ENCODE measurements at regions not wholly inside any gene's neighbourhood (a gene's known extent, or its start where the extent isn't known, plus 50 kb on each side); places are given as distances from the start of the nearest gene placed in this dataset.

DNA sequence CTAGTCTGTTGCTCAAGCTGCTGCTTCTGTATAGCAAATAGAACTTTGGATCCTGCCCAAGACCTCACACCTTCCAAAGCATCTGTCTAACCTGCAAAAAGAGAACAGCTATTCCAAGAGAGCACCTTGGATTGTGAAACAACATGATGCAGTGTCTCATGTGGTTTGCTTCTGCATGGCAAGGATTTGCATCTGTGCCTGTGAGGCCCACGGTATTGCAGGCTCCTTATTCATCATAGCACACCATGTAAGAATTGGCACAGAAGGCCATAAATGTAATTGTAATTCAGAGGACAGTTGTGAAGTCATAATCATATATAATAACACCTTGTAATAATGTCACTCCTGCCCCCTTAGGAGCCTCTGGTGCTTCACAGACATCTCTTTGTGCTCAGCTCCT lies 147.1 kb downstream of the ZNF674 start:
- no peaks in the 10 kb centered on the region for H3K36me3 Mint-ChIP-seq (ENCODE audit: low read depth)
- CTCF ChIA-PET: interaction anchor here (0.6 to 1.3 kb wide), 2 partner anchors 10 to 108 kb away, joined by 3 to 5 read pairs; no protein-coding TSS in a partner anchor
- intact Hi-C loops (cut with micrococcal nuclease): no loop called here
- no peak for DNase-seq
- H3K27ac Mint-ChIP-seq: no peak overlapping the region
- H3K27me3 Mint-ChIP-seq (ENCODE audit: low read depth): no peaks in the 10 kb centered on the region
- H3K4me1 Mint-ChIP-seq (ENCODE audit: low read depth): no peaks in the 10 kb centered on the region
- H3K4me3 Mint-ChIP-seq: no peak overlapping the region
- no peaks in the 10 kb centered on the region for H3K9me3 Mint-ChIP-seq

DNA sequence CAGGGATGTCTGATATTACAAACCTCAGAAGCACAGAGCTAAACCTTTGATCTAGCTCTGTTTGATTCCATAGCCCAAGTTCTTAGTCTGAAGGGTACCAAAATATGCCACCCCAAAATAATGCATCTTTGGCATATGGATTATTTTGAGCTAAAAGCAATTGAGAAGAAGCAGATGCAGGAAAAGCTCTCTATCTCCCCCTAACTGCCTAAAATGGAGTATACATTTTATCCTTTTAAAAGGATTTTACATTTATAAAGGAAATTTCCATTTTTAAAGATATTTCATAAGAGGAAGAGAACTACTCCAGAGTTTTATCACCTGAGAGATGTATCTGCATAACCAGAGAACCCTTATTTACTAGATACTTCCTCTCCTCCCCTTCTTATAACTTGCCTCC lies 158.7 kb downstream of the ZNF674 start:
- no peak for DNase-seq
- Mint-ChIP-seq H3K4me1 (ENCODE audit: low read depth) (no peaks in the 10 kb centered on the region), H3K4me3 (no peak overlapping the region), H3K9me3 (peaks cover 5% of the 10 kb centered on the region), H3K27ac (no peak overlapping the region), H3K36me3 (ENCODE audit: low read depth) (no peaks in the 10 kb centered on the region), H3K27me3 (ENCODE audit: low read depth) (peaks cover 2% of the 10 kb centered on the region)
- CTCF ChIA-PET: interaction anchor here (0.7 to 1.9 kb wide), 4 partner anchors 11 to 471 kb away, joined by 3 to 12 read pairs (median 6); no protein-coding TSS in a partner anchor
- intact Hi-C loops (cut with micrococcal nuclease): loop anchor here (10.0 kb wide), 1 partner anchor 408 kb away; no protein-coding TSS in a partner anchor

DNA sequence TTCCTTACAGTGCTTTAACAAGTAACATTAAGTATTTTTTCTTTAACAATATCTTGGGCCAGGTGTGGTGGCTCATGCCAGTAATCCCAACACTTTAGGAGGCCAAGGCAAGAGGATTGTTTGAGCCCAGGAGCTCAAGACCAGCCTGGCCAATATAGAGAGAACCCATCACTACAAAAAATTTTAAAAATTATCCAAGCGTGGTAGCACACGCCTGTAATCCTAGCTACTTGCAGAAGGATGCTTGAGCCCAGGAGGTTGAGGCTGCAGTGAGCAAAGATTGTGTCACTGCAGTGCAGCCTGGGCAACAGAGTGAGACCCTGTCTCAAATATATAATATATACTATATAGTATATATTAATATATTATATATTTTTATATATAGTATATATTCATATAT lies 162.2 kb downstream of the ZNF674 start:
- DNase-seq: no peak
- no peaks in the 10 kb centered on the region for H3K4me1 Mint-ChIP-seq (ENCODE audit: low read depth)
- no peaks in the 10 kb centered on the region for H3K36me3 Mint-ChIP-seq (ENCODE audit: low read depth)
- H3K27ac Mint-ChIP-seq: no peak overlapping the region
- CTCF ChIA-PET: no interaction called here
- no peak overlapping the region for H3K4me3 Mint-ChIP-seq
- H3K27me3 Mint-ChIP-seq (ENCODE audit: low read depth): peaks cover 2% of the 10 kb centered on the region
- intact Hi-C loops (cut with micrococcal nuclease): loop anchor here (5.0 to 10.0 kb wide), 2 partner anchors 259 to 412 kb away; no protein-coding TSS in a partner anchor
- no peaks in the 10 kb centered on the region for H3K9me3 Mint-ChIP-seq

DNA sequence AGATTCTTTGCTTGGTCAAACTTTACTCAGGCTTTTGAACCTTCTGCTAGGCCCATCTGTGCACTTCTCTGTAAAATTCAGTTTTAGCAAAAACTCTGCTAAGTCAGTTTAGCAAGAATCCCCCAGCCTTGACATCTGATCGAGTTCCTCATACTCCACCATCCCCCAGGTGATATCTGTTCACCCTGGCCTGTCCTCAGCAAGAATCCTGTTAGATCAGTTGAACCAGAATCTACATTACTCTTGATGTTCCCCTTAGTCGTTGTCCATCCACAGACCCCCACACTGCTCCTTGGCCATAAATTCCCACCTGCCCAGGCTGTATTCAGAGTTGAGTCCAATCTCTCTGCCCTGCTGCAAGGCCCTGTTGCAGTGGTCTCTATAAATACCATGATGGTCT lies 162.6 kb downstream of the ZNF674 start:
- CTCF ChIA-PET: no interaction called here
- intact Hi-C loops (cut with micrococcal nuclease): loop anchor here (5.0 to 10.0 kb wide), 2 partner anchors 260 to 412 kb away; no protein-coding TSS in a partner anchor
- DNase-seq: no peak
- H3K36me3 Mint-ChIP-seq (ENCODE audit: low read depth): no peaks in the 10 kb centered on the region
- no peaks in the 10 kb centered on the region for H3K4me1 Mint-ChIP-seq (ENCODE audit: low read depth)
- H3K4me3 Mint-ChIP-seq: no peak overlapping the region
- peaks cover 1% of the 10 kb centered on the region for H3K27me3 Mint-ChIP-seq (ENCODE audit: low read depth)
- H3K9me3 Mint-ChIP-seq: no peaks in the 10 kb centered on the region
- H3K27ac Mint-ChIP-seq: no peak overlapping the region

DNA sequence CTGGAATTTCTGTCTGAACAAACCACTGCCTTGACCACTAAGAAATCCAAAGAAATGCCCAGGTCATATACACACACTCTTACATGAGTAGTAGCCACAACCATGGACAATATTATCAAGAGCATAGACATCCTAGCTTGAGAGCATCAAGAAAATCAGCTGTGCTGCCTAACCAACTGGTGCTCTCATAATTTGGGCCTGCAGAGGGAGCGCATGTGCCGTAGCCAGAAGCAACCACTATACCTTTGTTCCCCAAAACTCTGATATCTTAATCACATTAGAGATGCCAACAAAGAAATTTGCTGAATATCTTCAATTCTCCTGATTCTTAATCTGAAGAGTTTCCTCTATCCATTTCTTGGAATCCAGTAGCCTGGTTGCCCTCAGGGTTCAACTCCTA lies 163.6 kb downstream of the ZNF674 start:
- Mint-ChIP-seq H3K27me3 (ENCODE audit: low read depth) (no peaks in the 10 kb centered on the region), H3K9me3 (no peaks in the 10 kb centered on the region), H3K4me3 (no peak overlapping the region), H3K36me3 (ENCODE audit: low read depth) (no peaks in the 10 kb centered on the region), H3K4me1 (ENCODE audit: low read depth) (no peaks in the 10 kb centered on the region), H3K27ac (no peak overlapping the region)
- DNase-seq: peak; percentile 58
- CTCF ChIA-PET: interaction anchor here (0.8 to 1.8 kb wide), 2 partner anchors 24 to 27 kb away, joined by 3 to 8 read pairs; no protein-coding TSS in a partner anchor
- intact Hi-C loops (cut with micrococcal nuclease): loop anchor here (1.0 to 10.0 kb wide), 3 partner anchors 28 to 413 kb away; no protein-coding TSS in a partner anchor

DNA sequence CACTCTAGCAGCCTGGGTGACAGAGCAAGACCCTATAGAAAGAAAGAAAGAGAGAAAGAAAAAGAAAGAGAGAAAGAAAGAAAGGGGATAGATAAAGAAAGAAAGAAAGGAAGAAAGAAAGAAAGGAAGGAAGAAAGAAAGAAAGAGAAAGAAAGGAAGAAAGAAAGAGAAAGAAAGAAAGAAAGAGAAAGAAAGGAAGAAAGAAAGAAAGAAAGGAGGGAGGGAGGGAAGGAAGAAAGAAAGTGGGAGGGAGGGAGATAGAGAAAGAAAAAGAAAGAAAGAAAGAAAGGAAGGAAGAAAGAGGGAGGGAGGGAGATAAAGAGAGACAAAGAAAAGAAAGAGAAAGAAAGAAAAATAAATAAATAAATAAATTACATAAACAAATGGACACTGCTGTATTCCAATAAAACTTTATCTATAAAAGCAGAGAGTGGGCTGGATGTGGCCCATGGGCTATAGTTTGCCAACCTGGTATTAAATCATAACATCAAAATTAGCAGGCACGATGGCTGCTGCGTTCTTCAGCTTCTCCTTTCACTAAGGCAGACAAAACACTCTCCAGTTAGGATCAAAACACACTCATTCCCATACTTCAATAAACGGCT lies 165.0 kb downstream of the ZNF674 start:
- Mint-ChIP-seq H3K4me3 (no peak overlapping the region), H3K27me3 (ENCODE audit: low read depth) (no peaks in the 10 kb centered on the region), H3K4me1 (ENCODE audit: low read depth) (peaks cover 12% of the 10 kb centered on the region), H3K9me3 (no peaks in the 10 kb centered on the region), H3K36me3 (ENCODE audit: low read depth) (no peaks in the 10 kb centered on the region), H3K27ac (no peak overlapping the region)
- no peak for DNase-seq
- intact Hi-C loops (cut with micrococcal nuclease): loop anchor here (5.0 to 10.0 kb wide), 2 partner anchors 262 to 415 kb away; no protein-coding TSS in a partner anchor
- CTCF ChIA-PET: interaction anchor here (0.6 to 1.8 kb wide), 3 partner anchors 28 to 291 kb away, joined by 3 to 8 read pairs (median 3); no protein-coding TSS in a partner anchor

DNA sequence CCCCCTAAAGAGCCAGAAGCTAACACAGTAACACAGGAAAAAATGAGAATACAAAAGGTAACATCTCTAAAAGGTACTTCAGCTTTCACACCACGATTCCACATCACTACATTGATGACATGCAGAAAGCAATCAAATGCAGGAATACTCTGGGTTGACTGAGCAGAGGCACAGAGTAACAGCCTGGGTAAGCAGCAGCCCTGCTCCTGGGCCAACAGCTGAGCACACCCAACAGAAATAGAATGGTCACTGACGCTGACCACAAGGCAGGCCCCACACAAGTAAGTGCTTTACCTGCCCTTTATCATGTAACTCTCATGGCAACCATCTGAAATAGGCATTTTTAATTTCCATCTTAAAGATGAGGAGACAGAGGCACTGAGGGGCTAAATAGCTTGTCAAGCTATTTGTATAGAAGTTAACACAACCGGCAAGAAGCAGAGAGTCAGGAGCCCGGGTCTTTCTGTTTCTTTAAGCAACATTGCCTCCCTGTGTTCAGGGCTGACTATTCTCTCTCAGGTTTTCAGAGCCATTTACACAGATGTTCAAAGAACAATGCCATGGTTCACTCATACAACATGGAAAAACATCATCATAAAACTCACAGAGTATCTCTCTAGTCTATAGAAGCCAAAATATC lies 168.9 kb downstream of the ZNF674 start:
- H3K27ac Mint-ChIP-seq: no peak overlapping the region
- peak; percentile 56 for DNase-seq
- no peaks in the 10 kb centered on the region for H3K9me3 Mint-ChIP-seq
- no peaks in the 10 kb centered on the region for H3K36me3 Mint-ChIP-seq (ENCODE audit: low read depth)
- H3K4me3 Mint-ChIP-seq: no peak overlapping the region
- no peaks in the 10 kb centered on the region for H3K27me3 Mint-ChIP-seq (ENCODE audit: low read depth)
- CTCF ChIA-PET: interaction anchor here (0.6 to 2.1 kb wide), 13 partner anchors 10 to 1054 kb away, joined by 3 to 8 read pairs (median 3); no protein-coding TSS in a partner anchor
- intact Hi-C loops (cut with micrococcal nuclease): loop anchor here (1.0 to 10.0 kb wide), 6 partner anchors 54 to 1054 kb away; no protein-coding TSS in a partner anchor
- peaks cover 20% of the 10 kb centered on the region for H3K4me1 Mint-ChIP-seq (ENCODE audit: low read depth)

DNA sequence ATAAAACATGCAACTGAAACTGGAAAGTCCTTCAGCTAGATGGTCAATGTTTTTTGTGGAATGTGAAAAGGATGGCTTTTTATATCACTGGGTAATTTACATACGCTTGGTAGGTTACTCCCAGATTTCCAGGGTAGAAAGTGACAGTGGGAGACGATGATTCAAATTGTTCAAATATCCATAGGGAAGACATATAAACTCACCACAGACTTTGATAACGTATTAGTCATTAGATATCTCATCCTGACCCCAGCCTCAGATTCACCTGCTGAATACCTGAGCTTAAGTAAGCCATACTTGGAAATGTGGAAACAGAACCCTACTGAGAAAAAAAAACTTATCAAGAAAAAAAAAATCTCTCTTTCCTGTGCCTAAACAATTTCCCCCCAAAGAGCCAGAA lies 169.4 kb downstream of the ZNF674 start:
- Mint-ChIP-seq H3K36me3 (ENCODE audit: low read depth) (no peaks in the 10 kb centered on the region), H3K4me1 (ENCODE audit: low read depth) (peaks cover 20% of the 10 kb centered on the region), H3K27me3 (ENCODE audit: low read depth) (no peaks in the 10 kb centered on the region), H3K9me3 (no peaks in the 10 kb centered on the region), H3K4me3 (no peak overlapping the region), H3K27ac (no peak overlapping the region)
- DNase-seq: no peak
- intact Hi-C loops (cut with micrococcal nuclease): loop anchor here (1.0 to 10.0 kb wide), 6 partner anchors 54 to 1054 kb away; no protein-coding TSS in a partner anchor
- CTCF ChIA-PET: interaction anchor here (0.6 to 2.1 kb wide), 12 partner anchors 11 to 864 kb away, joined by 3 to 8 read pairs (median 4); no protein-coding TSS in a partner anchor

DNA sequence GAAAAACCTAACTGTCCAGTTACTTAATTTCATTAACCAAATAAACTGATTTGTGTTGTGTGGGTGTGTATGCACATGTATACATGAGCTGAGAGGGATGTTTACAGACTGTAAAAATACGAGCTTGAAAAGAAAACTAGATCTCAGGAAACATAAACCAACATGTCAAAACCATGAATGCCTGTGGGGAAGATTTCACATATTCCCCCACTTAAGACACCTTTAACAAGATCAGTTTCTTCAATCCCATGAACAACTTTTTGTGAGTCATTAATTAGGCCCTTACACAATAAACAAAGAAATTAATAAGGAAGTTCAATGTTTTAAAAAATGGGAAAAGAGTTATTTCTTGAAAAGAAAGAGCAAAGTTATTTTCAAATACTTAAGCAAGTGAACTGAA lies 170.8 kb downstream of the ZNF674 start:
- no peak for DNase-seq
- no peaks in the 10 kb centered on the region for H3K9me3 Mint-ChIP-seq
- H3K27me3 Mint-ChIP-seq (ENCODE audit: low read depth): no peaks in the 10 kb centered on the region
- H3K27ac Mint-ChIP-seq: no peak overlapping the region
- H3K4me3 Mint-ChIP-seq: no peak overlapping the region
- intact Hi-C loops (cut with micrococcal nuclease): loop anchor here (10.0 kb wide), 1 partner anchor 100 kb away; no protein-coding TSS in a partner anchor
- peaks cover 20% of the 10 kb centered on the region for H3K4me1 Mint-ChIP-seq (ENCODE audit: low read depth)
- H3K36me3 Mint-ChIP-seq (ENCODE audit: low read depth): no peaks in the 10 kb centered on the region
- CTCF ChIA-PET: interaction anchor here (0.9 to 2.1 kb wide), 2 partner anchors 34 to 753 kb away, joined by 8 read pairs; no protein-coding TSS in a partner anchor

DNA sequence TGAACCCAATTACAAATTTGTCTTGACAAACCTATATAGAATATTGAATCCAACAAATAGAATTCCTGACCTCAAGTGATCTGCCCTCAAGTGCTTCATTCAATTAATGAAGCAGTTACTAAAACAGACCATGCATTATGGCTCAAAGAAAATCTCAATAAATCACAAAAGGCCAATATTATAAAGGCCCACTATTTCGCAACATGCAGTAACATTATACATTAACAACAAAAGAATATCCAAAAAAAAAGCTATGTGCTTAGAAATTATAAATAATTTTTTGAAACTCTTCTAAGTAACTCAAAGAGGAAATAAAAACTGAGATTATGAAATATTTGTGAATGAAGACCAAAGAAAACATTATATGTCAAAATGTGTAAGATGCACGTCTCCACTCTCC lies 177.7 kb downstream of the ZNF674 start:
- CTCF ChIA-PET: no interaction called here
- intact Hi-C loops (cut with micrococcal nuclease): no loop called here

DNA sequence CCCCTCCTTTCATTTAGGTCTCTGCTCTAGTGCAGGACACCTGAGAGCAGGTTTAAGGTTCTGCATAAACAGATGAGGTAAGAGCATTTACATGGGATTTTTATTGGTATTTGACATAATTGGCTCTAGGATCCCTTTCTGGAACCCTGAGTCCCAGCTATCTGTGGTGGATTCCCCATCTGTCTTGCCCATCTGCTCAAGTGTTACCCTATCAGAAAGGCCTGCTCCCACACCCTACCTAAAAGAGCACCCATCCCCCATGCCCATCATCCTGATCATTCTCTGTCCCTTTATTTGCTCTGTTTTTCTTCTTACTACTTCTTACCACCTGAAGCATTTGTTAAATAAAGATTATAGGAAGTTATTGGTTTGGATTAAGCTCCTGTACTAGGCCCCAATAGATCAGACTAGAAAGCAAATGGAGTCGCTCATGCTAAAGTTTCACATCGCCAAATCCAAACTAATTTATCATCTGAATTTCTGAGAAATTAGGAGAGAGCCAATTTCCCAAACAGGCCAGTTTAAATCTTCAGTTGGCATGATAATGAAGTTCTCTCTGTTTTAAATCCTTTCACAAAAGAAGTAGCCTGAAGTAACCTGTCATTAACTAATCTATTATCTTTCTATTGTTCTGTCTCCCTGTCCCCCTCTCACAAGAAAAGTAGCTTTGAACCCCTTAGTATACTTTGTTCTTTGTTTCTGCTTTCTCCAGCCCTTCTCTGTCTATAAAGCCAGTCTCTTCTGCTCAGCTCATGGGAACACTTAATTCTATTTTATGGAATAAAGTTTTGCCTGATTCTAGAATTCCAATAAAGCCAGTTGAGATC lies 178.6 kb downstream of the ZNF674 start:
- CTCF ChIA-PET: interaction anchor here (0.6 kb wide), 1 partner anchor 865 kb away, joined by 4 read pairs; no protein-coding TSS in a partner anchor
- Mint-ChIP-seq H3K4me1 (ENCODE audit: low read depth) (no peaks in the 10 kb centered on the region), H3K27me3 (ENCODE audit: low read depth) (no peaks in the 10 kb centered on the region), H3K27ac (no peak overlapping the region), H3K36me3 (ENCODE audit: low read depth) (no peaks in the 10 kb centered on the region), H3K4me3 (no peak overlapping the region), H3K9me3 (no peaks in the 10 kb centered on the region)
- DNase-seq: no peak
- intact Hi-C loops (cut with micrococcal nuclease): no loop called here

More for the DNA sequence above, 177.7 kb downstream of the ZNF674 start:
- Mint-ChIP-seq H3K4me1 (ENCODE audit: low read depth) (no peaks in the 10 kb centered on the region), H3K9me3 (no peaks in the 10 kb centered on the region), H3K27me3 (ENCODE audit: low read depth) (no peaks in the 10 kb centered on the region), H3K36me3 (ENCODE audit: low read depth) (no peaks in the 10 kb centered on the region), H3K4me3 (no peak overlapping the region), H3K27ac (no peak overlapping the region)
- no peak for DNase-seq

DNA sequence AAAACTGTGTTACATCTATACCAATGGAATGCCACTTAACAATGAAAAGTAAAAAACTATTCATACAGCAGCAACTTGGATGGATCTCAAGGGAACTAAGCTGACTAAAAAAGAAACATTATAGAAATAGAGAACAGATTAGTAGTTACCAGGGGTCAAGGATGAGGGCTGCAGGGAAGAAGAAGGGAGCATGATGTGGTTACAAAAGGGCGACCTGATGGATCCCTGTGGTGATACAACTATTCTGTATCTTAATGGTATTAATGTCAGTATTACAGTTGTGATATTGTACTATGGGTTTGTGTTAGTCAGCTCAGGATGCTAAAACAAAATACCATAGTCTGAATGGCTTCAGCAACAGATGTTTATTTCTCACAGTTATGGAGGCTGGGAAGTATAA lies 190.7 kb downstream of the ZNF674 start:
- Mint-ChIP-seq H3K36me3 (ENCODE audit: low read depth) (no peaks in the 10 kb centered on the region), H3K27ac (no peak overlapping the region), H3K9me3 (peaks cover 3% of the 10 kb centered on the region), H3K4me3 (no peak overlapping the region), H3K4me1 (ENCODE audit: low read depth) (no peaks in the 10 kb centered on the region), H3K27me3 (ENCODE audit: low read depth) (no peaks in the 10 kb centered on the region)
- intact Hi-C loops (cut with micrococcal nuclease): no loop called here
- no peak for DNase-seq
- CTCF ChIA-PET: no interaction called here

Data from activated naive CD4-positive, alpha-beta T cell treated with anti-CD3 and anti-CD28 coated beads for 36 hours (primary cell).